HG02571 (cell line): ENCODE measurements at regions not wholly inside any gene's neighbourhood (a gene's known extent, or its start where the extent isn't known, plus 50 kb on each side); places are given as distances from the start of the nearest gene placed in this dataset.
"Not testable (repeated sequence)": the region's sequence is repeated elsewhere in the genome, so short reads cannot be mapped to it uniquely, and the experiment has no call there.

Experiments
- ATAC-seq: cut with Tn5 transposase; IDR thresholded peaks from one replicate; pipeline ENCODE4 v1.9.1; 2021; ENCODE audit warnings: mild to moderate bottlenecking, moderate library complexity; ENCODE audit not compliant: unreplicated experiment

- ATAC-seq = no peak
Observed at GRCh38 chr2:128413718-128414341, 95.2 kb upstream of the HS6ST1 start.

- ATAC-seq = no peak
Observed at GRCh38 chr2:128414351-128414750, 95.7 kb upstream of the HS6ST1 start.

- no peak for ATAC-seq
Observed at GRCh38 chr2:128414946-128415778, 96.5 kb upstream of the HS6ST1 start.

GRCh38 chr2:128415779-128416061 is 97.1 kb upstream of the HS6ST1 start:
- no peak for ATAC-seq

GRCh38 chr2:128416109-128416785 is 97.6 kb upstream of the HS6ST1 start:
- ATAC-seq = no peak

- no peak for ATAC-seq
Observed at GRCh38 chr2:128416806-128417205, 98.1 kb upstream of the HS6ST1 start.

- not testable (repeated sequence) for ATAC-seq
Observed at GRCh38 chr2:128417264-128417663, 98.6 kb upstream of the HS6ST1 start.

- ATAC-seq = no peak
Observed at GRCh38 chr2:128420131-128420530, 101.5 kb upstream of the HS6ST1 start.

GRCh38 chr2:128420776-128421175 is 102.1 kb upstream of the HS6ST1 start:
- no peak for ATAC-seq

- ATAC-seq = no peak
Observed at GRCh38 chr2:128421286-128421685, 102.6 kb upstream of the HS6ST1 start.

GRCh38 chr2:128421861-128422311 is 103.2 kb upstream of the HS6ST1 start:
- no peak for ATAC-seq

- no peak for ATAC-seq
Observed at GRCh38 chr2:128422571-128422970, 103.9 kb upstream of the HS6ST1 start.

- no peak for ATAC-seq
Observed at GRCh38 chr2:128423788-128424165, 105.1 kb upstream of the HS6ST1 start.

GRCh38 chr2:128424406-128425171 is 105.9 kb upstream of the HS6ST1 start:
- ATAC-seq = no peak

- no peak for ATAC-seq
Observed at GRCh38 chr2:128425216-128425615, 106.5 kb upstream of the HS6ST1 start.

GRCh38 chr2:128425731-128426620 is 107.3 kb upstream of the HS6ST1 start:
- no peak for ATAC-seq

- no peak for ATAC-seq
Observed at GRCh38 chr2:128427413-128427755, 108.7 kb upstream of the HS6ST1 start.

- no peak for ATAC-seq
Observed at GRCh38 chr2:128428415-128428814, 109.7 kb upstream of the HS6ST1 start.

- no peak for ATAC-seq
Observed at GRCh38 chr2:128432423-128432822, 113.8 kb upstream of the HS6ST1 start.

GRCh38 chr2:128433911-128434550 is 115.4 kb upstream of the HS6ST1 start:
- ATAC-seq = no peak
